HG03469 (cell line): ENCODE measurements at regions not wholly inside any gene's neighbourhood (a gene's known extent, or its start where the extent isn't known, plus 50 kb on each side); places are given as distances from the start of the nearest gene placed in this dataset.
A peak's percentile ranks its signal among the peaks of the same experiment; 100 is the strongest.

Source experiments
- ATAC-seq: cut with Tn5 transposase; IDR thresholded peaks from one replicate; pipeline ENCODE4 v1.9.1; 2021; ENCODE audit warnings: mild to moderate bottlenecking, moderate library complexity, moderate number of reproducible peaks; ENCODE audit not compliant: unreplicated experiment

GRCh38 chr1:199383793-199384192, 643.7 kb upstream of the NR5A2 start:
- no peak for ATAC-seq

- no peak for ATAC-seq
Measured at GRCh38 chr1:199394856-199395255, 632.7 kb upstream of the NR5A2 start.

- no peak for ATAC-seq
Measured at GRCh38 chr1:199396456-199396855, 631.1 kb upstream of the NR5A2 start.

- peak; percentile 85 for ATAC-seq
Measured at GRCh38 chr1:199399996-199400724, 627.4 kb upstream of the NR5A2 start.

- no peak for ATAC-seq
Measured at GRCh38 chr1:199403531-199404116, 623.9 kb upstream of the NR5A2 start.

GRCh38 chr1:199404191-199404590, 623.3 kb upstream of the NR5A2 start:
- no peak for ATAC-seq

- no peak for ATAC-seq
Measured at GRCh38 chr1:199404976-199405375, 622.5 kb upstream of the NR5A2 start.

DNA sequence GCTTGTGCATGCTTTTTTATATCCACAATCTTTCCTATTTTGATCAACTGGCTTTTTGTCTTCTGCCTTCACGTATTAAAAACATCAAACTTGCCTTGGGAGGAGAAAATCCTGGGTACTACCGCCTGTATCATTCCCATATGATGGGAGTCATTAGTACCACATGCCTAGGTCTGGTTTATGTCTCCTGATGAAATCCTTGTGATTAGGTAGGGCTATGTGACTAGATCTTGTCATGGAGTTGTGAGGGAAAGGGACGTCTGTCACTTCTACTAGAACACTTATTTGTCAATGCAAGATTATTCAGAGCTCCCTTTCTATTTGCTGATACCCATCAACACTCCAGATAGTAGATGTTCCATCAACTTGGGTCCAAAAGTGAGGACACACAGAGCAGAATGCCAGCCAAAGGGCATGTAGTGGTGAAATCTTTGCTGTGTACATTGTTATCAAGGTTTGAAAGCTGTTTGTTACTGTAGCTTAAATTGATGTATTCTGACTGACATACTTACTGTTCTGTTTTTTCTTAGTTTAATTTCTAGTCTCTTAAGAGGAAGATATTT, 621.8 kb upstream of the NR5A2 start:
- no peak for ATAC-seq

- no peak for ATAC-seq
Measured at GRCh38 chr1:199410462-199410861, 617.0 kb upstream of the NR5A2 start.

DNA sequence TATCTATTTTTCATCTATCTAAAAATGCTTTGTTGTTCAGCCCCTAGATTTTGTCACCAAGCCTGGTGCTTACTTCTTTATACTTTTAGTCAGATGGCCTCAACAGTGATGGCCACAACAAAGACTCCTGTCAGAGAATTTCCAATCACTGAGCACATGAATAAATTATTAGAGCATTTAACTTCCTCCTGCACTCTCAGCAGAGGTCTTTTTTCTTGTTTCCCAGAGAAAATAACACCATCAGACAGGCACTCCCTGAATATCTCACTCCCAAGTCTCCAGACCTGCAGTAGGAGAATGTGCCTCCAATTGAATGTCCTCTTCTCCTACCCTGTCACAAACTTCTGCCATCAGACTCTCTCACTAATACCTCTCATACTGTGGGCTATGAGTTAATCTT, 616.0 kb upstream of the NR5A2 start:
- no peak for ATAC-seq

DNA sequence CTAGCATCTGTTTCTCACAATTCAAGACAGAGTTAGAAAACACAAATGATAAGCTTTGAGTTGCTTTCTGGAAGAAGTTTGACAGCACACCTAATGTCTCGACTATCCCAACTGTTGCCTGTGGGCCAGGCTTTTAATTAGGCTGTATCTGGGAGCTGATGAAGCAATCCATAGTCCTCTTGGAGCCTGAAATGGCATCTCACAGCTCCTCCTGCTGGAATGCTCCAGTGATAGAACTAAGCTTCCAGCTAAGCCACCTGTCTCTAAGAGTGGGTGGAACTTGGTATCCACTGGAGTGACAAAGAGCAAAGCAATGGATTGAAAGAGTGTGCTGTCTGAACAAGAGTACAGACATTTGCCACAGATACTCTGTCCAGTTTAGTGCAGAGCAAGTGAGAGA, 605.3 kb upstream of the NR5A2 start:
- no peak for ATAC-seq

- no peak for ATAC-seq
Measured at GRCh38 chr1:199447906-199448305, 579.6 kb upstream of the NR5A2 start.

GRCh38 chr1:199448646-199449045, 578.9 kb upstream of the NR5A2 start:
- no peak for ATAC-seq

GRCh38 chr1:199449221-199449620, 578.3 kb upstream of the NR5A2 start:
- ATAC-seq: no peak

- ATAC-seq: no peak
Measured at GRCh38 chr1:199449681-199450080, 577.8 kb upstream of the NR5A2 start.

GRCh38 chr1:199452627-199453026, 574.9 kb upstream of the NR5A2 start:
- ATAC-seq: no peak

DNA sequence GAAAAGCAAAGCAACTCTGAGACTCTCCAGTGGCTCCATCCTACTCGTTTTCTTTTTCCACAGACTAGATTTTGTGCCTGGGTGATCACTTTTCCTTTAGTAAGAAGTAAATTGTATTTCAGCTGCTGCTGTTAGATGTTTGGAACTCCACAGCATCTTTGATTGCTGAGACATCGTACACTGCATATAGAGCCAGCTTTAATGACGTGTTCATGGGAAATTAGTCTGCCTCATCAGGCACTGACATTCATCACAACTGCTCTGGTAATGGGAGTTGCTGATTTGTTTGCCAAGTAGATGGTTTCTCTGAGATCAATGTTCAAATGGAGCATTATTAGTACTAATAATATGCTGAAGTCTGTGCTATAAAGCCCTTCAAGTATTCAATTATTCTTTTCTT, 573.8 kb upstream of the NR5A2 start:
- no peak for ATAC-seq

GRCh38 chr1:199460933-199461332, 566.6 kb upstream of the NR5A2 start:
- no peak for ATAC-seq

DNA sequence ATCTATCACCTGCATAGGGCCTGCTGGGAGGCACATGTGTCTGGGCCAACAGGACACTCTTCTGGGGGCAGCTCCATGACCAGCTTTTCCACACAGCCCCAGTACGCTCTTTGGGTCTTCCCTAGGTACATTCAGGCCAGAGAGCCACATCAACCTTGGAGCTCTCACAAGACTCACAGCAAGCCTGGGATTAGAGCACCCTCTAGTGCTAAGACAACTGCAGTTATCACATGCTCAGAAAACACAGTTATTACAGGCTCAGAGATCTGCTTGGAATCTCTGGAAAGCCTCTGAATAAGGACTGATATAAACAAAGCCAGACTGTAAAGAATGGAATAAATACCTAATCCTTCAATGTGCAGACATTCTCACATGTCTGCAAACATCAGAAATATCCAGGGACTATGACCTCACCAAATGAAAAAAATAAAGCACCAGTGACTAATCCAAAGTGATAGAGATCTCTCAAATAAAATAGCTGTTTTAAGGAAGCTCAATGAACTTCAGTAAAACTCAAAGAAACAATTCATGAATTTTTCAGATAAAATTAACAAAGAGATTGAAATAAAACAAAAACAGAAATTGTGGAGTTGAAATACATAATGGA, 563.9 kb upstream of the NR5A2 start:
- ATAC-seq: peak; percentile 71

DNA sequence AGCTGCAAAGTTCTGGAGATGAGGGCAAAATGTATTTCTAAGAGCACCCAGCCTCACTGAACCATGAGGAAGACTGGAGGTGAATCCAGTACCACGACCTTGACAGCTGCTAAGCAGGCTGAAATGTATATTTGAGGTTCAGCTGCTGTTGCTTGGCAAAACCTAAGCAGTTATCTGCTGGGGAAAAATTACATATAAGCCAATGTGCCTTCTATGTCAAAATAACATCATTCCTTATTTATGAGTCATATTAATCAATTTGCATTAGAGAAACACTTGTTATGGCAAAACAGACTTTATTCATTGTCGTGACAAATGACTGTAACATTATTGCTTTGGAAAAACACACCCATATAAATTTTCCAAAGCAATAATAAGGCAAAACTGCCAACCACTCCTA, 560.5 kb upstream of the NR5A2 start:
- no peak for ATAC-seq

GRCh38 chr1:199472018-199472417, 555.5 kb upstream of the NR5A2 start:
- ATAC-seq: no peak

- no peak for ATAC-seq
Measured at GRCh38 chr1:199472978-199473377, 554.5 kb upstream of the NR5A2 start.
